Ishikawa (cell line): ENCODE measurements at regions not wholly inside any gene's neighbourhood (a gene's known extent, or its start where the extent isn't known, plus 50 kb on each side); places are given as distances from the start of the nearest gene placed in this dataset.

Experiments used
- CEBPB ChIP-seq: IDR thresholded peaks from 2 replicates; pipeline ENCODE4 v1.6.1; 2012
- EGR1 ChIP-seq: IDR thresholded peaks from 2 replicates; pipeline ENCODE4 v1.6.1; 2012
- EP300 ChIP-seq: IDR thresholded peaks from 2 replicates; pipeline ENCODE4 v1.6.1; 2012; ENCODE audit warnings: borderline replicate concordance
- RAD21 ChIP-seq: IDR thresholded peaks from 2 replicates; pipeline ENCODE4 v1.6.1; 2012; ENCODE audit warnings: low read depth
- TCF12 ChIP-seq: IDR thresholded peaks from 2 replicates; pipeline ENCODE4 v1.6.1; 2012; ENCODE audit warnings: low read depth
- YY1 ChIP-seq: IDR thresholded peaks from 2 replicates; pipeline ENCODE4 v1.6.1; 2012; ENCODE audit warnings: low read depth
- TF ChIP-seq, protein P1 (sequence below): IDR thresholded peaks from 2 replicates; pipeline ENCODE4 v1.6.1; 2012
- TF ChIP-seq, protein P2 (sequence below): IDR thresholded peaks from 2 replicates; pipeline ENCODE4 v1.6.1; 2012
- TF ChIP-seq, protein P3 (sequence below): IDR thresholded peaks from 2 replicates; pipeline ENCODE4 v1.6.1; 2012; ENCODE audit warnings: low read depth, mild to moderate bottlenecking

DNA sequence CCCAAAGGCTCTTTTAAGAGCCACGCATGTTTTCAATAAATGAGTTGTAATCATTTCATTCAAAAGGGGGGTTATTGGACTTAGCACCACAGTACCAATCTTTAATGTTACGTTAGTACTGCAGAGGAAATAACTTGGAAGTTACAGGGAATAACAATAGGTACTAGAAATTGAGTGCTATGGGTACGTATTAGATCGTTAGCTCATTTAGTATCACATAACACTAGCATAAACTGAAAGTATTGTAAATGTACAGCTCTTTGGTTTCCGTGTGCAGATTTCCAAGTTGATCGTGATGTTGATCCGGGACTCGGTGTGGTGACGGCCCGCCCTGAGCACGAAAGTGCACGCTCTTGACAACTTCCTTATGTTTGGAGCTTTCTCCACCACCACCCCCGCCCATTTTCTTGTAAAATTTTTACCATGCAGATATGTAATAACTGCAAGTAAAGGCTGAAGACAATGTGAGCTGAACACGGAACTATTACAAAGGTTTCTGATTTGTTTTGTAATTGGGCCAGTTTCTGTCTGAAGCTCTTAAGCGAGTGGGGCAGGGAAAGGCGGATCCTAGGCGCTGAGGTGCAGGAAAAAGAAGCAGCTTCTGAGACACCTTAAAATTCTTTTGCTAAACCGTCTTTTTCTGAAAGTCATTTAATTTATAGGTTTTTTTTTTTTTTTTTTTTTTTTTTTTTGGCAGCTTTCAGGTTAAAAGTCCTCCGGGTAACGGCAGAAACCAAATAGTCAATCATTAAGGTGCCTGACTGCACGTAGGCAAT, 71.5 kb downstream of the HFE start:
- TF ChIP-seq, protein P1, sequence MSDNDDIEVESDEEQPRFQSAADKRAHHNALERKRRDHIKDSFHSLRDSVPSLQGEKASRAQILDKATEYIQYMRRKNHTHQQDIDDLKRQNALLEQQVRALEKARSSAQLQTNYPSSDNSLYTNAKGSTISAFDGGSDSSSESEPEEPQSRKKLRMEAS: peak; percentile 2
- TF ChIP-seq, protein P2, sequence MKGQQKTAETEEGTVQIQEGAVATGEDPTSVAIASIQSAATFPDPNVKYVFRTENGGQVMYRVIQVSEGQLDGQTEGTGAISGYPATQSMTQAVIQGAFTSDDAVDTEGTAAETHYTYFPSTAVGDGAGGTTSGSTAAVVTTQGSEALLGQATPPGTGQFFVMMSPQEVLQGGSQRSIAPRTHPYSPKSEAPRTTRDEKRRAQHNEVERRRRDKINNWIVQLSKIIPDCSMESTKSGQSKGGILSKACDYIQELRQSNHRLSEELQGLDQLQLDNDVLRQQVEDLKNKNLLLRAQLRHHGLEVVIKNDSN: no peak
- TF ChIP-seq, protein P3, sequence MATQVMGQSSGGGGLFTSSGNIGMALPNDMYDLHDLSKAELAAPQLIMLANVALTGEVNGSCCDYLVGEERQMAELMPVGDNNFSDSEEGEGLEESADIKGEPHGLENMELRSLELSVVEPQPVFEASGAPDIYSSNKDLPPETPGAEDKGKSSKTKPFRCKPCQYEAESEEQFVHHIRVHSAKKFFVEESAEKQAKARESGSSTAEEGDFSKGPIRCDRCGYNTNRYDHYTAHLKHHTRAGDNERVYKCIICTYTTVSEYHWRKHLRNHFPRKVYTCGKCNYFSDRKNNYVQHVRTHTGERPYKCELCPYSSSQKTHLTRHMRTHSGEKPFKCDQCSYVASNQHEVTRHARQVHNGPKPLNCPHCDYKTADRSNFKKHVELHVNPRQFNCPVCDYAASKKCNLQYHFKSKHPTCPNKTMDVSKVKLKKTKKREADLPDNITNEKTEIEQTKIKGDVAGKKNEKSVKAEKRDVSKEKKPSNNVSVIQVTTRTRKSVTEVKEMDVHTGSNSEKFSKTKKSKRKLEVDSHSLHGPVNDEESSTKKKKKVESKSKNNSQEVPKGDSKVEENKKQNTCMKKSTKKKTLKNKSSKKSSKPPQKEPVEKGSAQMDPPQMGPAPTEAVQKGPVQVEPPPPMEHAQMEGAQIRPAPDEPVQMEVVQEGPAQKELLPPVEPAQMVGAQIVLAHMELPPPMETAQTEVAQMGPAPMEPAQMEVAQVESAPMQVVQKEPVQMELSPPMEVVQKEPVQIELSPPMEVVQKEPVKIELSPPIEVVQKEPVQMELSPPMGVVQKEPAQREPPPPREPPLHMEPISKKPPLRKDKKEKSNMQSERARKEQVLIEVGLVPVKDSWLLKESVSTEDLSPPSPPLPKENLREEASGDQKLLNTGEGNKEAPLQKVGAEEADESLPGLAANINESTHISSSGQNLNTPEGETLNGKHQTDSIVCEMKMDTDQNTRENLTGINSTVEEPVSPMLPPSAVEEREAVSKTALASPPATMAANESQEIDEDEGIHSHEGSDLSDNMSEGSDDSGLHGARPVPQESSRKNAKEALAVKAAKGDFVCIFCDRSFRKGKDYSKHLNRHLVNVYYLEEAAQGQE: no peak
- no peak for TF ChIP-seq TCF12
- no peak for TF ChIP-seq RAD21
- TF ChIP-seq EGR1: no peak
- TF ChIP-seq EP300: no peak
- no peak for TF ChIP-seq CEBPB
- TF ChIP-seq YY1: no peak
